ENCODE measurements at regions not wholly inside any gene's neighbourhood (a gene's known extent, or its start where the extent isn't known, plus 50 kb on each side); places are given as distances from the start of the nearest gene placed in this dataset.

GRCh38 chr10:109587366-109587765 lies 335.9 kb downstream of the XPNPEP1 start:
- Histone ChIP-seq H3K4me3 (ENCODE audit: low read depth, low read length) (no peak overlapping the region), H3K36me3 (ENCODE audit: control insufficient read depth in 2 of 2, insufficient read depth in 1 of 2, low read length in 2 of 2) (no peaks in the 10 kb centered on the region), H3K27ac (ENCODE audit: extremely low read depth, low read depth, low read length) (no peak overlapping the region), H3K4me1 (ENCODE audit: control insufficient read depth, insufficient read depth, low read length) (no peaks in the 10 kb centered on the region), H3K9me3 (ENCODE audit: control insufficient read depth, insufficient read depth, low read depth, low read length) (no peaks in the 10 kb centered on the region)
- ChIA-PET CTCF (no interaction called here), POLR2A (no interaction called here)
- TF ChIP-seq ZNF362 (tag by site-specific recombination; IDR thresholded peaks at IDR 0.05), result no peak
- no peak for TF ChIP-seq HOXC10 (CRISPR knock-in tag; IDR thresholded peaks at IDR 0.05)
- TF ChIP-seq TSHZ1 (tag by site-specific recombination; IDR thresholded peaks at IDR 0.05; ENCODE audit: borderline replicate concordance), result no peak
- TF ChIP-seq ZSCAN5A (tag by site-specific recombination; IDR thresholded peaks at IDR 0.05), result no peak
- TF ChIP-seq PRDM1 (tag by site-specific recombination; IDR thresholded peaks at IDR 0.05), result no peak
- no peak for TF ChIP-seq HOXD13 (CRISPR knock-in tag; IDR thresholded peaks at IDR 0.05; ENCODE audit: borderline replicate concordance)
- TF ChIP-seq ZFP37 (tag by site-specific recombination; IDR thresholded peaks at IDR 0.05), result no peak
- TF ChIP-seq ZNF157 (tag by site-specific recombination; IDR thresholded peaks at IDR 0.05), result no peak
- no peak for TF ChIP-seq ZNF398 (tag by site-specific recombination; IDR thresholded peaks at IDR 0.05)
- no peak for TF ChIP-seq ZNF391 (tag by site-specific recombination; IDR thresholded peaks at IDR 0.05; ENCODE audit: borderline replicate concordance, low read depth)
- no peak for TF ChIP-seq ZNF280C (tag by site-specific recombination; IDR thresholded peaks at IDR 0.05)
- TF ChIP-seq ZSCAN23 (tag by site-specific recombination; IDR thresholded peaks at IDR 0.05), result no peak
- no peak for TF ChIP-seq SCRT2 (tag by site-specific recombination; IDR thresholded peaks at IDR 0.05)
- TF ChIP-seq ZNF239 (tag by site-specific recombination; IDR thresholded peaks at IDR 0.05), result no peak
- TF ChIP-seq ELK4 (IDR thresholded peaks at IDR 0.05; ENCODE audit: borderline replicate concordance, low read depth, low read length), result no peak
- TF ChIP-seq ZNF114 (tag by site-specific recombination; IDR thresholded peaks at IDR 0.05), result no peak
- TF ChIP-seq MYNN (tag by site-specific recombination; IDR thresholded peaks at IDR 0.05; ENCODE audit: borderline replicate concordance), result no peak
- TF ChIP-seq ZEB2 (tag by site-specific recombination; IDR thresholded peaks at IDR 0.05), result no peak
- TF ChIP-seq TRIM28 (IDR thresholded peaks at IDR 0.05; ENCODE audit: borderline replicate concordance, low read length), result no peak
